WTC11 (cell line): ENCODE measurements at regions not wholly inside any gene's neighbourhood (a gene's known extent, or its start where the extent isn't known, plus 50 kb on each side); places are given as distances from the start of the nearest gene placed in this dataset.
"Not testable (repeated sequence)": the region's sequence is repeated elsewhere in the genome, so short reads cannot be mapped to it uniquely, and the experiment has no call there.

Experiments used
- ATAC-seq: fragments of 200-7000 bp; cut with Tn5 transposase; 2 replicates; pipeline ENCODE4 v1.10.0; 2021; ENCODE audit warnings: mild to moderate bottlenecking, moderate library complexity
- CTCF ChIA-PET: fragments of 300-600 bp; sonication (Branson Sonifier 250); formaldehyde crosslinking; loops from one replicate; lab custom pipeline; 2021; ENCODE audit warnings: antibody characterized with exemption; lab: Charles Lee
- POLR2A ChIA-PET: fragments of 350-600 bp; sonication (Branson Sonifier 250); formaldehyde crosslinking; loops from one replicate; lab custom pipeline; 2021; ENCODE audit warnings: antibody characterized with exemption; lab: Charles Lee
- DNase-seq: peaks from one replicate; pipeline ENCODE4 v3.0.0; 2021; ENCODE audit warnings: low spot score
- H3K27ac Mint-ChIP-seq: 2 replicates; pipeline ENCODE4 v1.8.0; 2021; ENCODE audit warnings: mixed read lengths
- H3K27me3 Mint-ChIP-seq: 2 replicates; pipeline ENCODE4 v1.8.0; 2021; ENCODE audit warnings: low read depth, mild to moderate bottlenecking, moderate library complexity, mixed read lengths
- H3K36me3 Mint-ChIP-seq: 2 replicates; pipeline ENCODE4 v1.8.0; 2021; ENCODE audit warnings: mixed read lengths
- H3K4me1 Mint-ChIP-seq: 2 replicates; pipeline ENCODE4 v1.8.0; 2022; ENCODE audit warnings: mixed read lengths
- H3K4me3 Mint-ChIP-seq: 2 replicates; pipeline ENCODE4 v1.8.0; 2021; ENCODE audit warnings: mild to moderate bottlenecking, moderate library complexity, mixed read lengths
- H3K9me3 Mint-ChIP-seq: 2 replicates; pipeline ENCODE4 v1.8.0; 2021; ENCODE audit warnings: mixed read lengths
- ETV6 ChIP-seq: sonication (generic); formaldehyde crosslinking; IDR thresholded peaks from 2 replicates; pipeline ENCODE4 v1.8.1; 2022; ENCODE audit warnings: mild to moderate bottlenecking, missing genetic modification reagents
- GABPB1 ChIP-seq: sonication (generic); formaldehyde crosslinking; IDR thresholded peaks from 2 replicates; pipeline ENCODE4 v1.8.1; 2023; ENCODE audit warnings: mild to moderate bottlenecking, missing genetic modification reagents
- GRHL2 ChIP-seq: fragments of 250-450 bp; sonication (Bioruptor Pico); IDR thresholded peaks from 2 replicates; pipeline ENCODE4 v1.8.0; 2022; ENCODE audit warnings: mild to moderate bottlenecking, moderate library complexity; ENCODE audit not compliant: insufficient replicate concordance, severe bottlenecking
- HMGXB4 ChIP-seq: sonication (generic); formaldehyde crosslinking; IDR thresholded peaks from 2 replicates; pipeline ENCODE4 v1.8.1; 2023; ENCODE audit warnings: mild to moderate bottlenecking, moderate library complexity, missing genetic modification reagents
- IRF2 ChIP-seq: sonication (generic); formaldehyde crosslinking; IDR thresholded peaks from 2 replicates; pipeline ENCODE4 v1.8.0; 2022; ENCODE audit warnings: low read depth, missing genetic modification reagents, borderline replicate concordance
- NR2C2 ChIP-seq: sonication (generic); formaldehyde crosslinking; IDR thresholded peaks from 2 replicates; pipeline ENCODE4 v1.8.0; 2022; ENCODE audit warnings: mild to moderate bottlenecking, missing genetic modification reagents
- SOX15 ChIP-seq: fragments of 250-450 bp; sonication (Bioruptor Pico); IDR thresholded peaks from 2 replicates; pipeline ENCODE4 v1.9.0; 2021; ENCODE audit warnings: mild to moderate bottlenecking
- TP53 ChIP-seq: sonication (generic); formaldehyde crosslinking; IDR thresholded peaks from 2 replicates; pipeline ENCODE4 v1.8.1; 2023; ENCODE audit warnings: mild to moderate bottlenecking, missing genetic modification reagents
- USF2 ChIP-seq: sonication (generic); formaldehyde crosslinking; IDR thresholded peaks from 2 replicates; pipeline ENCODE4 v1.8.1; 2023; ENCODE audit warnings: mild to moderate bottlenecking, missing genetic modification reagents, moderate library complexity
- ZBTB21 ChIP-seq: sonication (generic); formaldehyde crosslinking; IDR thresholded peaks from 2 replicates; pipeline ENCODE4 v1.8.1; 2023; ENCODE audit warnings: mild to moderate bottlenecking, missing genetic modification reagents, borderline replicate concordance
- ZNF263 ChIP-seq: sonication (generic); formaldehyde crosslinking; IDR thresholded peaks from 2 replicates; pipeline ENCODE4 v1.8.1; 2022; ENCODE audit warnings: low read depth, mild to moderate bottlenecking, moderate library complexity, missing genetic modification reagents
- ZNF423 ChIP-seq: fragments of 250-450 bp; sonication (Bioruptor Pico); IDR thresholded peaks from 2 replicates; pipeline ENCODE4 v2.1.2; 2022; ENCODE audit warnings: mild to moderate bottlenecking, moderate library complexity
- ZNF671 ChIP-seq: fragments of 250-450 bp; sonication (Bioruptor Pico); IDR thresholded peaks from 2 replicates; pipeline ENCODE4 v1.8.0; 2021; ENCODE audit warnings: mild to moderate bottlenecking
- TF ChIP-seq, protein P1 (sequence below): sonication (generic); formaldehyde crosslinking; IDR thresholded peaks from 2 replicates; pipeline ENCODE4 v1.8.0; 2023; ENCODE audit warnings: mild to moderate bottlenecking, missing genetic modification reagents
- TF ChIP-seq, protein P2 (sequence below): fragments of 250-450 bp; sonication (Bioruptor Pico); IDR thresholded peaks from 2 replicates; pipeline ENCODE4 v2.1.2; 2022; ENCODE audit warnings: mild to moderate bottlenecking, moderate library complexity

DNA sequence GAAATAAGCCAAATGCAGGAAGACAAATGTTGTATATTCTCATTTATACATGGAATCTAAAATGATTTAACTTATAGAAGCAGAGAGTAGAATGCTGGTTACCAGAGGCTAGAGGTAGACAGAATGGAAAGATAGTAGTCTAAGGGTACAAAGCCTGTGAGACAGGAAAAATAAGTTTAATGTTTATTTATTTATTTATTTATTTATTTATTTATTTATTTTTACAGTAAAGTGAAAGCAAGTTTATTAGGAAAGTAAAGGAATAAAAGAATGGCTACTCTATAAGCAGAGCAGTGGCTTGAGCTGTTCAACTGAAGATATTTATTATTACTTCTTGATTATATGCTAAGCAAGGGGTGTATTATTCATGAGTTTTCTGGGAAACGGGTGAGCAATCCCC is 203.2 kb downstream of the LAS1L start:
- Mint-ChIP-seq H3K9me3 (peaks cover 17% of the 10 kb centered on the region), H3K27ac (no peak overlapping the region), H3K27me3 (no peaks in the 10 kb centered on the region; the same call in 1 of the 2 replicates), H3K4me1 (no peaks in the 10 kb centered on the region), H3K4me3 (no peak overlapping the region), H3K36me3 (peaks cover 3% of the 10 kb centered on the region; the same call in 1 of the 2 replicates)
- TF ChIP-seq USF2 (CRISPR knock-in tag) (no peak), HMGXB4 (CRISPR knock-in tag) (no peak), ETV6 (CRISPR knock-in tag) (no peak), ZNF671 (CRISPR knock-in tag) (no peak), ZBTB21 (CRISPR knock-in tag) (no peak), ZNF263 (CRISPR knock-in tag) (no peak), IRF2 (CRISPR knock-in tag) (no peak), TP53 (CRISPR knock-in tag) (no peak), SOX15 (CRISPR knock-in tag) (no peak), GRHL2 (CRISPR knock-in tag) (no peak), GABPB1 (no peak)
- TF ChIP-seq, protein P1, sequence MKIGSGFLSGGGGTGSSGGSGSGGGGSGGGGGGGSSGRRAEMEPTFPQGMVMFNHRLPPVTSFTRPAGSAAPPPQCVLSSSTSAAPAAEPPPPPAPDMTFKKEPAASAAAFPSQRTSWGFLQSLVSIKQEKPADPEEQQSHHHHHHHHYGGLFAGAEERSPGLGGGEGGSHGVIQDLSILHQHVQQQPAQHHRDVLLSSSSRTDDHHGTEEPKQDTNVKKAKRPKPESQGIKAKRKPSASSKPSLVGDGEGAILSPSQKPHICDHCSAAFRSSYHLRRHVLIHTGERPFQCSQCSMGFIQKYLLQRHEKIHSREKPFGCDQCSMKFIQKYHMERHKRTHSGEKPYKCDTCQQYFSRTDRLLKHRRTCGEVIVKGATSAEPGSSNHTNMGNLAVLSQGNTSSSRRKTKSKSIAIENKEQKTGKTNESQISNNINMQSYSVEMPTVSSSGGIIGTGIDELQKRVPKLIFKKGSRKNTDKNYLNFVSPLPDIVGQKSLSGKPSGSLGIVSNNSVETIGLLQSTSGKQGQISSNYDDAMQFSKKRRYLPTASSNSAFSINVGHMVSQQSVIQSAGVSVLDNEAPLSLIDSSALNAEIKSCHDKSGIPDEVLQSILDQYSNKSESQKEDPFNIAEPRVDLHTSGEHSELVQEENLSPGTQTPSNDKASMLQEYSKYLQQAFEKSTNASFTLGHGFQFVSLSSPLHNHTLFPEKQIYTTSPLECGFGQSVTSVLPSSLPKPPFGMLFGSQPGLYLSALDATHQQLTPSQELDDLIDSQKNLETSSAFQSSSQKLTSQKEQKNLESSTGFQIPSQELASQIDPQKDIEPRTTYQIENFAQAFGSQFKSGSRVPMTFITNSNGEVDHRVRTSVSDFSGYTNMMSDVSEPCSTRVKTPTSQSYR (CRISPR knock-in tag): no peak
- TF ChIP-seq, protein P2, sequence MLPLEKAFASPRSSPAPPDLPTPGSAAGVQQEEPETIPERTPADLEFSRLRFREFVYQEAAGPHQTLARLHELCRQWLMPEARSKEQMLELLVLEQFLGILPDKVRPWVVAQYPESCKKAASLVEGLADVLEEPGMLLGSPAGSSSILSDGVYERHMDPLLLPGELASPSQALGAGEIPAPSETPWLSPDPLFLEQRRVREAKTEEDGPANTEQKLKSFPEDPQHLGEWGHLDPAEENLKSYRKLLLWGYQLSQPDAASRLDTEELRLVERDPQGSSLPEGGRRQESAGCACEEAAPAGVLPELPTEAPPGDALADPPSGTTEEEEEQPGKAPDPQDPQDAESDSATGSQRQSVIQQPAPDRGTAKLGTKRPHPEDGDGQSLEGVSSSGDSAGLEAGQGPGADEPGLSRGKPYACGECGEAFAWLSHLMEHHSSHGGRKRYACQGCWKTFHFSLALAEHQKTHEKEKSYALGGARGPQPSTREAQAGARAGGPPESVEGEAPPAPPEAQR (CRISPR knock-in tag): no peak
- ChIA-PET POLR2A (no interaction called here), CTCF (no interaction called here)
- ATAC-seq (no peak), DNase-seq (no peak)

DNA sequence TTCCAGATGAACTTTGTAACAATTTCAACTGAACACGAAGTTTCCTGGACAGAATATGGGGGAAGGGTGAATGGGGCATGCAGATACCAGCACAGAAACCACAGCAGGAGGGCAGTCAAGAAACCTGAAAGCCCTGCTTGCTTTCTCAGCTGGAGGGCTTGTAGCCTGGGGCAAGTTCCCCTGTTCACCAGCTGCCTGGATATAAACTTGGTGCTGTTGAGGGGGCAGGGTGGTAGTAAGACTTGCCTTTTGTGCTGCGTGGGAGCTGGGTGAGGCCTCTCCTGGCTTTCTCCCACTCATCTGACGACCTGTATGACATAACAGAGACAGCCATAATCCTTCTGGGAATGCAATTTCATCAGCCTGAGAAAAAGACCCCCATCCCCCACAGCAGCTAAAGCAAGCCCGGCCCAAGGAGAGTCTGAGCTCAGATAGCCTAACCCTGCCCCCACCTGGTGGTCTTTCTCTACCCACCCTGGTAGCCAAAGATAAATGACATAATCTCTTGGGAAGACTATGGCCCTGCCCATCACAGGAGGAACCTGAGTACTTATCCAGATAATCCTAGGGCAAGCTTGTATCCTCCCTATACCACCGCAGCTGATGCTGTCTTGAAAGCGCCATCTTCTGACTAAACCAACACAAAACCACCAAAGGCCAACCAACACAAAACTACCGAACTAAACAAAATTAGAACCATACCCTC is 234.3 kb downstream of the LAS1L start:
- ChIA-PET POLR2A (interaction anchor here (1.1 to 1.9 kb wide), 2 partner anchors 104 to 265 kb away, joined by 3 to 7 read pairs; partner anchors contain the start of gene ZC3H12B), CTCF (interaction anchor here (0.5 to 2.1 kb wide), 8 partner anchors 33 to 872 kb away, joined by 3 to 18 read pairs (median 3); partner anchors contain the start of genes ZC3H12B and ZC4H2)
- H3K27ac Mint-ChIP-seq: peak overlapping the region; percentile 96
- TF ChIP-seq NR2C2 (CRISPR knock-in tag) (no peak), ZNF423 (CRISPR knock-in tag) (peak; percentile 69)
- peaks cover 11% of the 10 kb centered on the region for H3K4me1 Mint-ChIP-seq
- peaks cover 4% of the 10 kb centered on the region; the same call in 1 of the 2 replicates for H3K36me3 Mint-ChIP-seq
- DNase-seq (peak; percentile 59), ATAC-seq (peak; percentile 96)
- 0 out of 2 replicates have a peak overlapping the region, but pooled peaks have one; percentile 2 for H3K4me3 Mint-ChIP-seq
- no peaks in the 10 kb centered on the region for H3K27me3 Mint-ChIP-seq
- peaks cover 22% of the 10 kb centered on the region for H3K9me3 Mint-ChIP-seq

- DNase-seq, H3K36me3 Mint-ChIP-seq, CTCF ChIA-PET, H3K9me3 Mint-ChIP-seq, H3K4me3 Mint-ChIP-seq, H3K27me3 Mint-ChIP-seq, POLR2A ChIA-PET, H3K4me1 Mint-ChIP-seq, ATAC-seq, H3K27ac Mint-ChIP-seq: not testable (repeated sequence)
Observed at GRCh38 chrX:65282905-65283304, 251.7 kb downstream of the LAS1L start.
